Upper lobe of left lung (tissue), 6 donors: ENCODE measurements at regions not wholly inside any gene's neighbourhood (a gene's known extent, or its start where the extent isn't known, plus 50 kb on each side); places are given as distances from the start of the nearest gene placed in this dataset.

Source experiments
- ATAC-seq, 2 donors: fragments of 200-7000 bp; cut with Tn5 transposase; one replicate each; pipeline ENCODE4 v1.9.1; 2022; ENCODE audit warnings: mild to moderate bottlenecking in 2 of 2, moderate library complexity in 2 of 2; ENCODE audit not compliant: low FRiP score in 2 of 2
- DNase-seq, 2 donors: peaks; one replicate each; pipeline ENCODE4 v3.0.0-alpha.2; 2019 to 2020
- H3K27ac ChIP-seq, 4 donors: fragments of 200-600 bp; sonication (generic); one replicate each; pipeline ENCODE4 v1.5.1; 2016 to 2019
- H3K27me3 ChIP-seq, 4 donors: fragments of 200-600 bp; sonication (generic); one replicate each; pipeline ENCODE4 v1.5.1; 2017 to 2019
- H3K36me3 ChIP-seq, 4 donors: fragments of 200-600 bp; sonication (generic); one replicate each; pipeline ENCODE4 v1.5.1; 2016 to 2019
- H3K4me1 ChIP-seq, 4 donors: fragments of 200-600 bp; sonication (generic); one replicate each; pipeline ENCODE4 v1.5.1; 2018 to 2019
- H3K4me3 ChIP-seq, 4 donors: fragments of 200-600 bp; sonication (generic); one replicate each; pipeline ENCODE4 v1.5.1; 2017 to 2019; ENCODE audit warnings: mild to moderate bottlenecking in 2 of 4, moderate library complexity in 1 of 4
- H3K9me3 ChIP-seq, 4 donors: fragments of 200-600 bp; sonication (generic); one replicate each; pipeline ENCODE4 v1.5.1; 2018 to 2019
- CTCF ChIP-seq, 6 experiments: fragments of 450-650 bp in 4 of 6; fragments of 200-600 bp in 2 of 6; sonication (generic) in 2 of 6; IDR thresholded peaks; one replicate each; pipeline ENCODE4 v1.5.1; 2016 to 2019; ENCODE audit warnings: antibody characterized with exemption in 6 of 6
- EP300 ChIP-seq, 4 donors: sonication (generic); formaldehyde crosslinking; IDR thresholded peaks; one replicate each; pipeline ENCODE4 v1.5.1; 2017; ENCODE audit warnings: antibody characterized with exemption in 4 of 4, control low read depth in 2 of 4
- POLR2A ChIP-seq, 4 donors: fragments of 450-650 bp; IDR thresholded peaks; one replicate each; pipeline ENCODE4 v1.5.1; 2016 to 2017; ENCODE audit warnings: antibody characterized with exemption in 4 of 4, mild to moderate bottlenecking in 2 of 4
- POLR2AphosphoS5 ChIP-seq, 2 donors: sonication (generic); formaldehyde crosslinking; IDR thresholded peaks; one replicate each; pipeline ENCODE4 v1.5.1; 2017; ENCODE audit warnings: antibody characterized with exemption in 2 of 2
- WGBS, 2 donors: methylation state at CpG; one replicate each; pipeline ENCODE4 v1.1.5; 2017 to 2018; 5-methylcytosine and 5-hydroxymethylcytosine counted together
- donor health status: DM: no; HTN: no; CAD: no; lungs with moderate emphysema.
- donor health status: DM: no; HTN: yes; CAD: no; lungs with severe emphysema.

- Histone ChIP-seq H3K4me3 (no peak overlapping the region), H3K4me1 (no peaks in the 10 kb centered on the region), H3K36me3 (no peaks in the 10 kb centered on the region), H3K27me3 (no peaks in the 10 kb centered on the region), H3K27ac (no peak overlapping the region), H3K9me3 (no peaks in the 10 kb centered on the region)
- TF ChIP-seq POLR2AphosphoS5 (IDR thresholded peaks at IDR 0.05) (no peak), CTCF (IDR thresholded peaks at IDR 0.05) (no peak), EP300 (IDR thresholded peaks at IDR 0.05) (no peak), POLR2A (IDR thresholded peaks at IDR 0.05) (no peak)
- DNase-seq (no peak), ATAC-seq (no peak)
- 32 to 33% methylated on average over 16 of the region's 16 CpGs for WGBS, 2 donors
These were observed 96.6 kb downstream of the MRM1 start for GRCh38 chr17:36697903-36698530.

DNA sequence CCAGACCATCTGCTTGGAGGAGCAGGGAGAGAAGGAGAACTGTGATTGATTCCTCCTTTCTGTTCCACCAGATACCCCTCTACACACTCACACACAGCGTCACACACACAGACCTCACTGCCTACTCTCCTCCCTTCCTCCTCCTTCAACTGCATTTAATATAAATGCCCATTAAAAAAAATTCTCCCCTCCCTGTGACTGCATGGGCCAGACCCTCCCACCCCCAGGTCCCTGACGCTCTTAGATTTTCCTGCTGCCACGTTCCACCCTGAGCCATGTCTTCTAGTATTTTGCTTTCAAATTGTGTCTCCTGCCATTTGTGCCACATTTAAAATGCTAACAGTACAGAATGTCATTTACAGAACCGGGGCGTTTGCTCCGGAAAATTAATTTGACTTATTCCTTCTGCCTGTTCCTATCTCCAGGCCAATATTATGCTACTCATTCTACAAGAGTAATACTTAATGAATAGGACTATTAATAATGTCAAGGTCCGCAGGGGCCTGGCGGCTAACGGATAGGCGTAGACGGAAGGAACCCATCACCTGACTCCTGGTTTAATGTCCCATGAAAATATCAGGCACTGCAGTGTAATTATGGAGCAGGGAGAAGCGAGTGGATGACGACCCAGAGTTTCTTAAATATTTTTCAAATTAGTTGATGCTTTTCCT, 100.2 kb downstream of the MRM1 start:
- no peak for ATAC-seq

GRCh38 chr17:36702636-36703035, 101.3 kb downstream of the MRM1 start:
- no peak for DNase-seq
- H3K27me3 ChIP-seq, result peaks cover 0 to 11% (median 3%) of the 10 kb centered on the region in 4 donors
- ATAC-seq, result no peak

More for the DNA sequence above, 100.2 kb downstream of the MRM1 start:
- TF ChIP-seq CTCF (IDR thresholded peaks at IDR 0.05), result no peak
- no peak for TF ChIP-seq POLR2A (IDR thresholded peaks at IDR 0.05)
- no peak for TF ChIP-seq EP300 (IDR thresholded peaks at IDR 0.05)
- TF ChIP-seq POLR2AphosphoS5 (IDR thresholded peaks at IDR 0.05), result no peak
- H3K27ac ChIP-seq, result no peak overlapping the region
- peaks cover 0 to 11% (median 3%) of the 10 kb centered on the region in 4 donors for H3K27me3 ChIP-seq
- H3K4me3 ChIP-seq, result no peak overlapping the region
- H3K36me3 ChIP-seq, result no peaks in the 10 kb centered on the region
- 79% methylated on average over 13 of the region's 13 CpGs for WGBS, 2 donors
- peaks cover 0 to 6% (median 2%) of the 10 kb centered on the region in 4 donors for H3K4me1 ChIP-seq
- no peak for DNase-seq
- H3K9me3 ChIP-seq, result no peaks in the 10 kb centered on the region

DNA sequence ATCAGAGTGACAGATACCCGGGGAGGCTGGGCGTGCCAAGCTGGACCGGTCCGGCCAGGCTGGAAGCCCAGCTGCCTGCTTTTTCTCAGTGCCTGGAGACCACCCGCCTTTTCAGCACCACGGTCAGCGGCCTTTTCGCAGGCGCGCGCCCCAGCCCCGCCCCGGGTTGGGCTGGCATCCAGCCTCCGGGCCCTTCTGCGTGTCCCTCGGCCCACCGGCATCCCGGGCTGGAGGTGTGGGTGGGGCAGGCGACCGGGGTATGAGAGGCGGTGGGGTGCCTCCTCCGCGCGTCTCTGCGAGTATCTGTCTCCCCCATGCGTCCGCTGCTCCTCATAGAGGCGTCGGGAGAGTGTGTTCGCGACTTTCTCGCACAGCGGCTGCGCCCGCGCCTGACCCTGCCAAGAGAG, 102.5 kb downstream of the MRM1 start:
- Histone ChIP-seq H3K27ac (no peak overlapping the region), H3K4me1 (peaks cover 0 to 6% (median 2%) of the 10 kb centered on the region in 4 donors), H3K36me3 (no peaks in the 10 kb centered on the region), H3K9me3 (no peaks in the 10 kb centered on the region), H3K27me3 (peaks cover 0 to 11% (median 3%) of the 10 kb centered on the region in 4 donors), H3K4me3 (no peak overlapping the region)
- DNase-seq, result peak in 1 of 2 donors; percentile 89
- no peak for TF ChIP-seq EP300 (IDR thresholded peaks at IDR 0.05)
- no peak for TF ChIP-seq POLR2A (IDR thresholded peaks at IDR 0.05)
- no peak for TF ChIP-seq POLR2AphosphoS5 (IDR thresholded peaks at IDR 0.05)
- TF ChIP-seq CTCF (IDR thresholded peaks at IDR 0.05), result no peak
- peak; percentile 38 to 39 for ATAC-seq
- WGBS, 2 donors, result 4 to 7% methylated on average over 8 to 36 of the region's 36 CpGs

More at GRCh38 chr17:36702636-36703035, 101.3 kb downstream of the MRM1 start:
- H3K27ac ChIP-seq, result no peak overlapping the region
- no peaks in the 10 kb centered on the region for H3K36me3 ChIP-seq
- peaks cover 0 to 6% (median 2%) of the 10 kb centered on the region in 4 donors for H3K4me1 ChIP-seq
- no peak for TF ChIP-seq POLR2A (IDR thresholded peaks at IDR 0.05)
- no peak for TF ChIP-seq EP300 (IDR thresholded peaks at IDR 0.05)
- TF ChIP-seq POLR2AphosphoS5 (IDR thresholded peaks at IDR 0.05), result no peak
- no peak for TF ChIP-seq CTCF (IDR thresholded peaks at IDR 0.05)
- no peak overlapping the region for H3K4me3 ChIP-seq
- no peaks in the 10 kb centered on the region for H3K9me3 ChIP-seq
- 14 to 73% methylated on average over 1 of the region's 1 CpG for WGBS, 2 donors
